Neuronal stem cell (in vitro differentiated cells): ENCODE measurements at regions not wholly inside any gene's neighbourhood (a gene's known extent, or its start where the extent isn't known, plus 50 kb on each side); places are given as distances from the start of the nearest gene placed in this dataset.
"Not testable (repeated sequence)": the region's sequence is repeated elsewhere in the genome, so short reads cannot be mapped to it uniquely, and the experiment has no call there.

Experiments
- DNase-seq: peaks from one replicate; pipeline ENCODE4 v3.0.0-alpha.2; 2013; ENCODE audit warnings: low spot score
- H2AFZ ChIP-seq: one replicate; pipeline ENCODE4 v1.6.1; 2013; ENCODE audit warnings: mild to moderate bottlenecking, low read length, inconsistent platforms
- H2AK5ac ChIP-seq: 2 replicates; pipeline ENCODE4 v1.6.1; 2013; ENCODE audit warnings: low read depth, mild to moderate bottlenecking, inconsistent platforms, low read length, moderate library complexity, mixed read lengths
- H2BK120ac ChIP-seq: 2 replicates; pipeline ENCODE4 v1.6.1; 2013; ENCODE audit warnings: low read depth, mild to moderate bottlenecking, inconsistent platforms, low read length, moderate library complexity, mixed read lengths
- H2BK12ac ChIP-seq: one replicate; pipeline ENCODE4 v1.6.1; 2013; ENCODE audit warnings: low read length, inconsistent platforms
- H2BK15ac ChIP-seq: 2 replicates; pipeline ENCODE4 v1.6.1; 2013; ENCODE audit warnings: mild to moderate bottlenecking, low read length, inconsistent platforms, mixed read lengths
- H2BK5ac ChIP-seq: one replicate; pipeline ENCODE4 v1.6.1; 2013; ENCODE audit warnings: inconsistent platforms, mild to moderate bottlenecking, low read length, moderate library complexity
- H3K14ac ChIP-seq: one replicate; pipeline ENCODE4 v1.6.1; 2013; ENCODE audit warnings: low read length, inconsistent platforms
- H3K18ac ChIP-seq: 2 replicates; pipeline ENCODE4 v1.6.1; 2013; ENCODE audit warnings: low read length, inconsistent platforms
- H3K23ac ChIP-seq: 2 replicates; pipeline ENCODE4 v1.6.1; 2013; ENCODE audit warnings: low read depth, mild to moderate bottlenecking, mixed read lengths, low read length, inconsistent platforms; ENCODE audit not compliant: poor library complexity
- H3K27ac ChIP-seq: replicated peaks from 3 replicates; pipeline ENCODE4 v1.5.1; 2013; ENCODE audit warnings: low read length, inconsistent platforms
- H3K27me3 ChIP-seq, 3 experiments: 2 replicates each; pipeline ENCODE4 v1.6.1; 2013; ENCODE audit warnings: low read length in 3 of 3, mild to moderate bottlenecking in 2 of 3, inconsistent platforms in 1 of 3, low read depth in 1 of 3, mixed read lengths in 1 of 3, moderate library complexity in 1 of 3; ENCODE audit not compliant: control insufficient read depth in 3 of 3, insufficient read depth in 3 of 3
- H3K36me3 ChIP-seq, 2 donors: replicated peaks in 1 of 2; 2 replicates each; pipeline ENCODE4 v1.6.1; 2013; ENCODE audit warnings: low read length in 2 of 2; ENCODE audit not compliant: control insufficient read depth in 2 of 2, insufficient read depth in 2 of 2
- H3K4ac ChIP-seq: 2 replicates; pipeline ENCODE4 v1.6.1; 2013; ENCODE audit warnings: inconsistent platforms, mild to moderate bottlenecking, low read length, moderate library complexity
- H3K4me1 ChIP-seq, 2 donors: 1 replicate in 1 of 2; 2 replicates in 1 of 2; pipeline ENCODE4 v1.6.1; 2013; ENCODE audit warnings: low read length in 2 of 2, low read depth in 1 of 2; ENCODE audit not compliant: control insufficient read depth in 2 of 2, insufficient read depth in 1 of 2
- H3K4me2 ChIP-seq: one replicate; pipeline ENCODE4 v1.6.1; 2013; ENCODE audit warnings: mild to moderate bottlenecking, low read length, inconsistent platforms; ENCODE audit not compliant: insufficient read depth, poor library complexity, severe bottlenecking
- H3K4me3 ChIP-seq, 2 donors: 2 replicates each; pipeline ENCODE4 v1.5.1; 2013; ENCODE audit warnings: low read length in 2 of 2, mild to moderate bottlenecking in 2 of 2, inconsistent platforms in 1 of 2, moderate library complexity in 1 of 2
- H3K79me1 ChIP-seq: one replicate; pipeline ENCODE4 v1.6.1; 2013; ENCODE audit warnings: low read depth, mild to moderate bottlenecking, inconsistent platforms, low read length, moderate library complexity
- H3K9ac ChIP-seq: one replicate; pipeline ENCODE4 v1.6.1; 2013; ENCODE audit warnings: mild to moderate bottlenecking, low read depth, low read length, inconsistent platforms; ENCODE audit not compliant: poor library complexity
- H3K9me3 ChIP-seq, 2 donors: replicated peaks in 1 of 2; 2 replicates each; pipeline versions ENCODE3 to v1.6.1; 2013; ENCODE audit warnings: low read length in 2 of 2, mild to moderate bottlenecking in 2 of 2, inconsistent platforms in 1 of 2, low read depth in 1 of 2, mixed read lengths in 1 of 2, moderate library complexity in 1 of 2; ENCODE audit not compliant: control insufficient read depth in 2 of 2, insufficient read depth in 1 of 2
- H4K8ac ChIP-seq: one replicate; pipeline ENCODE4 v1.6.1; 2013; ENCODE audit warnings: low read depth, mild to moderate bottlenecking, inconsistent platforms, low read length, moderate library complexity
- H4K91ac ChIP-seq: one replicate; pipeline ENCODE4 v1.6.1; 2013; ENCODE audit warnings: low read length, low read depth, mild to moderate bottlenecking, inconsistent platforms; ENCODE audit not compliant: poor library complexity
- WGBS, 2 donors: extraction: QIAGEN DNeasy Blood & Tissue Kit; methylation state at CpG; one replicate each; pipeline ENCODE4 v1.1.7; 2013; ENCODE audit warnings: missing lambda C conversion rate in 2 of 2, mixed read lengths in 1 of 2; ENCODE audit not compliant: insufficient read length in 2 of 2, insufficient replicate concordance in 1 of 2; ENCODE audit errors: extremely low coverage in 2 of 2; 5-methylcytosine and 5-hydroxymethylcytosine counted together

DNA sequence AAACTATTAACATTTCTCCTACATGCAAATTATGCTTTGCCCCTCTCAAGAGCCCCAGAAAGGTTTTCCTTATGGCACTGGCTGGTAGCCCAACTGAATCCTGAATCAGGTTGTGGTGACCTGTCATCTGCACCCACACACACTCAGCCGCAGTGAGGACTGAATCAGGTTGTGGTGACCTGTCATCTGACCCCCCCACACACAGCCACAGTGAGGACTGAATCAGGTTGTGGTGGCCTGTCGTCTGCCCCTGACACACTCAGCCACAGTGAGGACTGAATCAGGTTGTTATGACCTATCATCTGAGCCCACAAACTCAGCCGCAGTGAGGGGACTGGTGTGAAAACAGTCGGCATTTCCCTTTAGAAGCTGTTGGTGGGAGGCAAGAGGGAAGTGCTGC lies 195.0 kb downstream of the CWH43 start:
- not testable (repeated sequence) for H3K4me1 ChIP-seq, H2BK15ac ChIP-seq, H3K27me3 ChIP-seq, H4K91ac ChIP-seq, H3K4me2 ChIP-seq, H3K18ac ChIP-seq, H3K79me1 ChIP-seq, H3K4ac ChIP-seq, H2AK5ac ChIP-seq, H3K14ac ChIP-seq, DNase-seq, H3K4me3 ChIP-seq, H2BK120ac ChIP-seq, H2AFZ ChIP-seq, H2BK5ac ChIP-seq, H3K36me3 ChIP-seq, H3K9me3 ChIP-seq, H2BK12ac ChIP-seq, H3K9ac ChIP-seq, H3K23ac ChIP-seq, H3K27ac ChIP-seq, H4K8ac ChIP-seq
- no CpG with 5 or more reads among the region's 4 CpGs for WGBS, 2 donors

DNA sequence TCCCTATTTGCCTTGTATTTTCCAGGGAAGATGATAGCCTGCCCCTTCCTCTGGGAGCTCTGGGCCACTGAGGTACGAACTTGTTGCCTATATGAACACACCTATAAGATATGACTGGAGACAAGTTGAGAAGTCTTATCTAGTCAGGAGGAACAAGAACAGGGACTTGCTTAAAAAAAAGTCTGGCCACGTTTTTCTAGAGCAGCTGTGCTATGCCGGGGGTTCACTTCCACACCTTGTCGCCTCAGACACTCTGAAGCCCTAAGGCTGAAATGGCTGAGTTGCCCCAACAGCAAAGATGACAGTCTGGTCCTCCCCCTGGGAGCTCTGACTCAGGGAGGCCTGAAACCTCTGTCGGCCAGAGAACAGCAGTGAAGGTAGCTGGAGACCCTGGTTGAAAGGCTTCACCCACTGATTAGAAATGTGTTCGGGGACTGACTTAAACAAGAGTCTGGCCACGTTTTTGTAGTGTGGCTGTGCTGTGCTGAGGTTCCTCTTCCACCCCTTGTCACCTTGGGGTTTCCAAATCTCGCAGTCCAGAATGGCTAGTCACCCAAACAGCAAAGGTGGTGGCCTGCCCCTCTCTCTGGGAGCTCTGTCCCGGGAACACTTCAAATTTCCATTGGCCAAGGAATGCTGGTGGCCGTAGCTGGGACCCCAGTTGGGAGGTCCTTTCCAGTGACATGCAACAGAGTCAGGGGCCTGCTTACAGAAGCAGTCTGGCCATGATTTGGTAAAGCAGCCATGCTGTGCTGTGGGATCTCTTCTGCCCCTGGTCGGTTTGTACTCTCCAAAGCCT lies 225.5 kb downstream of the CWH43 start:
- not testable (repeated sequence) for H2BK120ac ChIP-seq, H3K4me1 ChIP-seq, H2BK5ac ChIP-seq, H2BK15ac ChIP-seq, H2AFZ ChIP-seq, H3K9me3 ChIP-seq, H3K9ac ChIP-seq, H4K91ac ChIP-seq, H2BK12ac ChIP-seq, H4K8ac ChIP-seq, H3K4me3 ChIP-seq, DNase-seq, H3K79me1 ChIP-seq, H2AK5ac ChIP-seq, H3K23ac ChIP-seq, H3K4me2 ChIP-seq, H3K14ac ChIP-seq, H3K36me3 ChIP-seq, H3K27ac ChIP-seq, H3K27me3 ChIP-seq, H3K18ac ChIP-seq, H3K4ac ChIP-seq
- no CpG with 5 or more reads among the region's 11 CpGs for WGBS, 2 donors

DNA sequence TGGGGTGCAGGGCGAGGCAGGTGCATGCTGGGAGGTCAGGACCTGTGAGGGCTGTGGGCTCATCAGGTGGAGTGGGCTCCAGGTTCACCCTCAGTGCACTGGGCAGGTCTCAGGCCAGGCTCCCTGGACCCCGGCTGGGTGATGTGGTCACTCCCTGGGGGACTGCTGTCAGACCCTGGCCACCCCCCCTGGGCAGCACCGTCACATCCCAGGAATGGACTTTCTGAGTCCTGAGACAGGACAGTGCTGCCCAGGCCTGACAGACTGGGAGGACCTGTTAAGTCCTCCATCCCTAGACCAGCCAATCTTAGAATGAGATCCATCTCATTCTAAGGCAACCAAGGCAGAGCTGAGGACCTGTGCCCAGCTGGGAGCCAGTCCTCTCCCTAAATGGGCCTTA lies 227.2 kb downstream of the CWH43 start:
- H3K4ac ChIP-seq: not testable (repeated sequence)

DNA sequence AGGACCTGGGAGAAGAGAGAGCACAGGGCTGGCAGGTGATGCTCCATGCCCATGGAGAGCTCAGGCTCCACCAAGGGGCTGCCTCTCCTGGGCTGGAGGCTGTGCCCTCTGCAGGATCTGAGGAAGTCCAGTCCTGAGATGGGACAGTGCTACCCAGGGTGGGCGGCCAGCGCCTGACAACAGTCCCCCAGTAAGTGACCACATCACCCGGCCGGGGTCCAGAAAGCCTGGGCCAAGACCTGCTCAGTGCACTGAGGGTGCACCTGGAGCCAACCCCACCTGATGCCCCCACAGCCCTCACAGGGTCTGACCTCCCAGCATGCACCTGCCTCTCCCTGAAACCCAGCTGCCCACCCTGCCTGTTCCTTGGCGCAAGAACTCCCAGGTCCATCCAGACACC lies 227.7 kb downstream of the CWH43 start:
- not testable (repeated sequence) for H3K27ac ChIP-seq, H3K4me3 ChIP-seq, H3K36me3 ChIP-seq, H3K27me3 ChIP-seq, H2BK12ac ChIP-seq, H3K4me1 ChIP-seq, H3K9ac ChIP-seq, H3K79me1 ChIP-seq, DNase-seq, H4K91ac ChIP-seq, H2BK120ac ChIP-seq, H3K18ac ChIP-seq, H2BK5ac ChIP-seq, H2AFZ ChIP-seq, H3K14ac ChIP-seq, H4K8ac ChIP-seq, H3K4ac ChIP-seq, H2AK5ac ChIP-seq, H2BK15ac ChIP-seq, H3K9me3 ChIP-seq, H3K23ac ChIP-seq, H3K4me2 ChIP-seq
- no CpG with 5 or more reads among the region's 5 CpGs for WGBS, 2 donors

More for the DNA sequence above, 227.2 kb downstream of the CWH43 start:
- H3K36me3 ChIP-seq, H3K27ac ChIP-seq, H4K8ac ChIP-seq, H2BK5ac ChIP-seq, H3K9ac ChIP-seq, H3K18ac ChIP-seq, H2AK5ac ChIP-seq, H2BK12ac ChIP-seq, H2BK120ac ChIP-seq, H2BK15ac ChIP-seq, H3K79me1 ChIP-seq, H3K4me3 ChIP-seq, H4K91ac ChIP-seq, DNase-seq, H3K9me3 ChIP-seq, H3K4me1 ChIP-seq, H3K14ac ChIP-seq, H2AFZ ChIP-seq, H3K27me3 ChIP-seq: not testable (repeated sequence)
- peak overlapping the region; percentile 15 for H3K4me2 ChIP-seq
- WGBS, 2 donors: no CpG with 5 or more reads among the region's 3 CpGs
- H3K23ac ChIP-seq: peak overlapping the region; percentile 77
